ENCODE measurements at regions not wholly inside any gene's neighbourhood (a gene's known extent, or its start where the extent isn't known, plus 50 kb on each side); places are given as distances from the start of the nearest gene placed in this dataset.
"Not testable (repeated sequence)": the region's sequence is repeated elsewhere in the genome, so short reads cannot be mapped to it uniquely, and the experiment has no call there.

DNA sequence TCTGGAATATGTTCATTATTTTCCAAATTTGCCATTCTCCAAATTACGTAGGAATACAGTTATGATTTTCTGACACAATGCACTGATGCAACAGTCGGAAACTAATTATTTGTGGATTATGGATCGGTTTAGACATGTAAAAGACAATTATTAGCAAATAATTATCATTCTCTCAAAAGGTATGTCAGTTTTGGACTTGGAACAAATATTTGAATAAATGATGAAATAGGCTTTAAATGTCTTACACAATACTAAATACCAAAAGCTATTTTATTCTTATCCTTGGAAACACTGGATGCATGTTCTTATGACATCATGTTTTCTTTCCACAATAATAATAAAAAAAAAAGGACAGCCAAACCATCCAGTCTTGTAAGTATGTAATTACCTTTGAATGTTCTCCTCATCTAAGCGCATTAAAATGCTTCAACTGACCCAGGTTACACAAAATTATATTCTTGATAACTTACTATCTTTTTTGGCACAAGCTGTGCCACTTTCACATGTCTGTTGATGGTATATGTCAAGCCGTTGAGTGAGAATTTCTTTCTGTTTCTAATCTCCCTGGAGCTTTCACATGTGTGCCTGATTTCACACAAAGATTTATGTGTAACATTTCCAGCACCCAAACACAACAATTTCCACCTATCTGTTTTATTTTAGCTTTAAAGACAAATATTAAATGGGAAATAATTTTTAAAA is 238.5 kb upstream of the ZNF385D start:
- DNase-seq (ENCODE audit: low spot score), result no peak

GRCh38 chr3:21991061-21991460 is 240.1 kb upstream of the ZNF385D start:
- no peak for DNase-seq (ENCODE audit: low spot score)

DNA sequence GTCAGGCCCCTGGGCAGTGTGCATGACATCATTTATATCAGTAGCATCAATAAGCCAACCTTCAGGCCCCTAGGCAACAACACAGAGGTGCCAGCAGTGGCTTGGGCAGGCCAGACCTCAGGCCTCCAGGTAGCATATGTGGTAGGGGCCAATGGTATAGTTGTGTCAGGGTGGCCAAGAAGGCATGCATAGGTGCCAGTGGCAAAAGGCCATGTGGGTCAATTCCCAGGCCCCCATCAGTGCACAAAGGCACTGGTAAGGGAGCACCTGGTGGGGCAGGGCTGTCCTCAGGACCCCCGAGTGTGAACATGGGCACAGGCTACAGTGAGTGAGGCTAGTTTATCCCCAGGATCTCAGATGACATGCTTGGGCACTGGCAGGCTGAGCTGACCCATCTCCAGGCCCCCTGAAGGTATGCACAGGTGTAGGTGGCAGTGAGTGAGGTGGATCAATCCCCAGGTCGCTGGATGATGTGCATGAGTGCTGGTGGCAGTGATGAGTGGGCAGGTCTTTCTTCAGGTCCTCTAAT is 244.1 kb upstream of the ZNF385D start:
- DNase-seq (ENCODE audit: low spot score), result no peak

DNA sequence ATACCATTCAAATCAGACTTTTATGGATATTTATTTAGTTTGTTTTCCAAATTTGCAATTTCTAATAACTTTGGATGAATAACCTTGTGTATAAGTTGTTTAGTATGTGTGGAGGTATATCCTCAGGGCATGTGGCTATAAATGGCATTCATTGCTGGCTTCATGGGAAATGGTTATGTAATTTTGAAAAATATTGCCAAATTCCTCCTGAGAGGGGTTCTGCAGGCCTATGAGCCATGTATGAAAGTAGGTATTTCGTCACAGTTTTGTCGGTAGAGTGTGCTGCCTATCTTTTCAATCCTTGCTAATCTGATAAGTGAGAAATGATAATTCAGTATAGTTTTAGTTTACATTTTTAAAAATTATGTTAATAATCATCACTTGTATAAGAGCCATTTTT is 256.4 kb upstream of the ZNF385D start:
- DNase-seq (ENCODE audit: low spot score), result peak; percentile 48

GRCh38 chr3:22010997-22011396 is 260.0 kb upstream of the ZNF385D start:
- no peak for DNase-seq (ENCODE audit: low spot score)

- no peak for DNase-seq (ENCODE audit: low spot score)
These were observed 261.5 kb upstream of the ZNF385D start for GRCh38 chr3:22012471-22012870.

DNA sequence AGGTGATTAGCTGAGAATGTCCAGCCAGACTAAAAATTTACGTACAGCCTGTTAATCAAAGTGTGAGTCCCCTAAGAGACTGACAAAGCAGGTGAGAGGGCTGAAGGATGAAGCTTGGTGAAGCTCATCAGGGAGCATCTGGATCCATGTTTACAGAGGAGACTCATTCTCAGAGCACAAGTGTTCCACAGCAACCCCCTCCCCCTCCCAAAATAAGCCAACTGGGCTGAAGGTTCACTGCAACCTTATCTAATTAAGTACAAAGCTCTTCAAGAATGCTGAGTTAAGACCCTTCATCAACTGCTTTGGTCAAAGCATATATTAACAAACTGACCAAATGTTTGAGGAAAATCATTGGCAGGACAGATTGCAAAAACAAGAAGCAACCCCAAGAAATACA is 262.6 kb upstream of the ZNF385D start:
- DNase-seq (ENCODE audit: low spot score), result no peak

DNA sequence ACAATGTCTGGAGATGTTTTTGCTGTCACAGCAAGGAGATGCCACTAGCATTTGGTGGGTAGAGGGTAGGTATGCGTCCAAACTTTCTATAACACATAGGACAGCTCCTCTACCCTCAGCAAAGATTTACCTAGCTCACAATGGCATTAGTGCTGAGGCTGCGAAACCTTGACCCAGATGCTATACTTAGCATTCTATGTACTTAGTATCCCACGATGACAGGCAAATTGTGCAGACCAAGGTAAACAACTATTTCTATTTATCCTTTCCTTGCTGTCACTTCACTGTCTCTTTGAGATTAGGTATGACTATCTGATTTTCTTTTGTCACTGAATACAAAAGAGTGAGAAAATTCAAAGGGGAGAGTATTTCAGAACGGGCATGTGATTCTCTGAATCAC is 265.2 kb upstream of the ZNF385D start:
- DNase-seq (ENCODE audit: low spot score), result no peak

GRCh38 chr3:22024638-22025037 is 273.6 kb upstream of the ZNF385D start:
- not testable (repeated sequence) for DNase-seq (ENCODE audit: low spot score)

DNA sequence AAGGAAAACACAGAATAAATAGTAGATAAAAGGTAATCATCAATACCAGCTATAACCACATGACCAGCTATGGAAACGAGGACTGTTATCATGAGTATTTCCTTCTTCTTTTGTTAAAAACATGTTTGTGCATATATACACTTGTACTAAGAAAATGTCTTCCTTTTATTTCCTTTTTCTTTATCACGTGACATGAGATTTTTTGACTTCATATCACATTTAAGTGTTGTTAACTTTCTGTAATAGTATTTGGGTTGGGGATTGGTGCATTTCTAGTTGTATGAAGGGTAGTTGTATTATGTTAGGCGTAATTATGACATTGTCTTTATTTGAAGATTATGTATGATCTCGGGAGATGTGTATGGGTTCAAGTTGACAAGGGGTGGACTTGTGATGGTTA is 278.5 kb upstream of the ZNF385D start:
- no peak for DNase-seq (ENCODE audit: low spot score)

DNA sequence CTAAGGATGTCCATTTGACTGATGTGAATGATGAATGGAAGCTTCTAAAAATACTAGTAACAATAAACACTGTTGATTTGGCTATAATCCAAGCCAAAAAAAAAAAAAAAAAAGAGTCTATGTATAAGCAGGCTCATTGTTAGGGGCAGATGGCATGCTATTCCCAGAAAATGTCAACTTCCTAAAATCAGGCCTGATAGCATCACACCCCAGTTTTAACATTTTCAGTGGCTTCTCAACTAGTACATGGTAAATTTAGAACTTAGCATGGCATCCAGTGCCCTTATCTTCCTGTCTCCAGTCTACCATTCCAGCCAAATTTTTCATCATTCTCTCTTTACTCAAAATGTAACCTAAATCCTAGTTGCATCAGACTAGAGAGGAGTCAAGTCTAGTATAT is 288.2 kb upstream of the ZNF385D start:
- DNase-seq (ENCODE audit: low spot score), result no peak

DNA sequence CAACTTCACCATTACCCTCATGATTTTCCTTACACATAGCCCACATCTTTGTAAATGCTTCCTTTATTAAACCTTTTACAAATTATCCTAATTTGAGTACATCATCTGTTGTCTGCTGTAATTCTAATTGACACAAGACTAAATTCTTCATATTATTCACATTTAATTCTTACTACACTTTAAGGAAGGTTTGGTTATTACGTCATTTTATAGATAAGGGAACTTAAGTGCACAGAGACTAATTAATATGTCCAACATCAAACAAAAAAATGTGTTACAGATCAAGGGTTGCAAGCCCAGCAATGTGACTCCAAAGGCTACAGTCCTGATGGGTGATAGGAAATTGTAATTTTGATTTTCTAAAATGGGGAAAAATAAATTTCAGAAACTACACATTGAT is 289.1 kb upstream of the ZNF385D start:
- no peak for DNase-seq (ENCODE audit: low spot score)

GRCh38 chr3:22045882-22046281 is 294.9 kb upstream of the ZNF385D start:
- no peak for DNase-seq (ENCODE audit: low spot score)

- DNase-seq (ENCODE audit: low spot score), result no peak
These were observed 312.5 kb upstream of the ZNF385D start for GRCh38 chr3:22063500-22063899.

- no peak for DNase-seq (ENCODE audit: low spot score)
These were observed 317.6 kb upstream of the ZNF385D start for GRCh38 chr3:22068619-22069018.

GRCh38 chr3:22088204-22088603 is 337.2 kb upstream of the ZNF385D start:
- no peak for DNase-seq (ENCODE audit: low spot score)

- peak; percentile 9 for DNase-seq (ENCODE audit: low spot score)
These were observed 338.3 kb upstream of the ZNF385D start for GRCh38 chr3:22089284-22089683.

DNA sequence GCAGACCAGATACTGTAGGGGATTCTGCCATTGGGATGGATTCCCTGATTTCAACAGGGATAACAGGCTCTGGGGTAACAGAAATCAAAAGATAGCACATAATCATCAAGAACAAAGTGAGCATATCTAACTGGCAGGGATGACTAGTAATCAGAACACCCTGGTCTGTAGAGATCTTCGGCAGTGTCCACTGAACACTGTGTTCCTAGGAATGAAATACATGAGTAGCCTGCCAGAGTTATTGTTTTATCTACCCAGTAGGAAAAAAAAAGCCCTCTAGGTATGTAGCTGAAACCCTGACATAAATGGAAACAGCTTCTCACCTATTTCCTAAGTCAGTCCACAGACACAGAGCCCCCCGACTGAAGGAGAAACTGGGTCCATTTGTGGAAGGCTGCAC is 340.3 kb upstream of the ZNF385D start:
- DNase-seq (ENCODE audit: low spot score), result no peak

GRCh38 chr3:22098021-22098420 is 347.0 kb upstream of the ZNF385D start:
- DNase-seq (ENCODE audit: low spot score), result no peak

- no peak for DNase-seq (ENCODE audit: low spot score)
These were observed 350.3 kb upstream of the ZNF385D start for GRCh38 chr3:22101351-22101750.

GRCh38 chr3:22101811-22102210 is 350.8 kb upstream of the ZNF385D start:
- DNase-seq (ENCODE audit: low spot score), result no peak

- no peak for DNase-seq (ENCODE audit: low spot score)
These were observed 352.4 kb upstream of the ZNF385D start for GRCh38 chr3:22103423-22103822.

DNA sequence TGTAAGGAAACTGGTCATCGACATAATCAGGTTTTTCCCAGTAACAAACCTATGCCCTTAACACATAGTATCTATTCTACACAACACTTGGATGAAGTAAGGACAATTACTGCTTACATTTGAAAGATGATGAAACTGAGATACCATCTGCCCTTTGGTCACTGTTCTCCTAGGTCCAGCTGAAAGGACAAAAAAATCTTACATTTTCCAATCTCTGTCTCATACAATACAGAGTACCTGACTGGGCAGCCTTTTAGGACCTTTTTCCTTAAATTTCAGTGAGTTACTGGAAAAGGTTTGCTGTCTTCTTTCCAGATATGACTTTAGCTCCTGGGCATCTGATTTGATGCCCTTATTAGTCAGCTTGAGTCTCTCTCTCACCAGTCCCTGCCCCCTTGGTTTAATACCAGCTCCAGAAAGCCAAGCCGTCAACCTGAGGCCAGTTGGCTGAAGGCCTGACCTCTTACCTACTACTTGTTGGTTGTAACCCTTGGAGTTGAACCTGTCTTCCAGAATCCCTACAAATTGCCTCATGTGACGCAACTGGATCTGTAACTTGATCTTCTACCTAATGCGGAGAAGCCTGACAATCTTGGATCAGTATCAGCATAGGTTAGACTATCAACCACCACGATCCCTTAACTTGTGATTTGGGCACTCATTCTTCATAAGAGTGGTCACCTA is 355.3 kb upstream of the ZNF385D start:
- no peak for DNase-seq (ENCODE audit: low spot score)

GRCh38 chr3:22111226-22111625 is 360.2 kb upstream of the ZNF385D start:
- no peak for DNase-seq (ENCODE audit: low spot score)
